ENCODE measurements at regions not wholly inside any gene's neighbourhood (a gene's known extent, or its start where the extent isn't known, plus 50 kb on each side); places are given as distances from the start of the nearest gene placed in this dataset.
"Not testable (repeated sequence)": the region's sequence is repeated elsewhere in the genome, so short reads cannot be mapped to it uniquely, and the experiment has no call there.

GRCh38 chr6:115750946-115751345, 309.7 kb downstream of the FRK start:
- no peak for DNase-seq (ENCODE audit: insufficient read length, low spot score)
- TF ChIP-seq, protein P1, sequence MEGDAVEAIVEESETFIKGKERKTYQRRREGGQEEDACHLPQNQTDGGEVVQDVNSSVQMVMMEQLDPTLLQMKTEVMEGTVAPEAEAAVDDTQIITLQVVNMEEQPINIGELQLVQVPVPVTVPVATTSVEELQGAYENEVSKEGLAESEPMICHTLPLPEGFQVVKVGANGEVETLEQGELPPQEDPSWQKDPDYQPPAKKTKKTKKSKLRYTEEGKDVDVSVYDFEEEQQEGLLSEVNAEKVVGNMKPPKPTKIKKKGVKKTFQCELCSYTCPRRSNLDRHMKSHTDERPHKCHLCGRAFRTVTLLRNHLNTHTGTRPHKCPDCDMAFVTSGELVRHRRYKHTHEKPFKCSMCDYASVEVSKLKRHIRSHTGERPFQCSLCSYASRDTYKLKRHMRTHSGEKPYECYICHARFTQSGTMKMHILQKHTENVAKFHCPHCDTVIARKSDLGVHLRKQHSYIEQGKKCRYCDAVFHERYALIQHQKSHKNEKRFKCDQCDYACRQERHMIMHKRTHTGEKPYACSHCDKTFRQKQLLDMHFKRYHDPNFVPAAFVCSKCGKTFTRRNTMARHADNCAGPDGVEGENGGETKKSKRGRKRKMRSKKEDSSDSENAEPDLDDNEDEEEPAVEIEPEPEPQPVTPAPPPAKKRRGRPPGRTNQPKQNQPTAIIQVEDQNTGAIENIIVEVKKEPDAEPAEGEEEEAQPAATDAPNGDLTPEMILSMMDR (IDR thresholded peaks at IDR 0.05; ENCODE audit: insufficient read depth, missing control alignments): no peak
- no peak for FAIRE-seq

- TF ChIP-seq, protein P1 (IDR thresholded peaks at IDR 0.05; ENCODE audit: insufficient read depth, missing control alignments): no peak
- DNase-seq (ENCODE audit: insufficient read length, low spot score) (no peak), FAIRE-seq (no peak)
These were observed 310.4 kb downstream of the FRK start for GRCh38 chr6:115750292-115750691.

- TF ChIP-seq, protein P1 (IDR thresholded peaks at IDR 0.05; ENCODE audit: insufficient read depth, missing control alignments): no peak
- DNase-seq (ENCODE audit: insufficient read length, low spot score) (no peak), FAIRE-seq (no peak)
These were observed 313.0 kb downstream of the FRK start for GRCh38 chr6:115747719-115748118.

DNA sequence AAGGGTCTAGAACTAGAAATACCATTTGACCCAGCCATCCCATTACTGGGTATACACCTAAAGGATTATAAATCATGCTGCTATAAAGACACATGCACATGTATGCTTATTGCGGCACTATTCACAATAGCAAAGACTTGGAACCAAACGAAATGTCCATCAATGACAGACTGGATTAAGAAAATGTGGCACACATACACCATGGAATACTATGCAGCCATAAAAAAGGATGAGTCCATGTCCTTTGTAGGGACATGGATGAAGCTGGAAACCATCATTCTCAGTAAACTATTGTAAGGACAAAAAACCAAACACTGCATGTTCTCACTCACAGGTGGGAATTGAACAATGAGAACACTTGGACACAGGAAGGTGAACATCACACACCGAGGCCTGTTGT, 314.1 kb downstream of the FRK start:
- FAIRE-seq; DNase-seq (ENCODE audit: insufficient read length, low spot score): not testable (repeated sequence)

DNA sequence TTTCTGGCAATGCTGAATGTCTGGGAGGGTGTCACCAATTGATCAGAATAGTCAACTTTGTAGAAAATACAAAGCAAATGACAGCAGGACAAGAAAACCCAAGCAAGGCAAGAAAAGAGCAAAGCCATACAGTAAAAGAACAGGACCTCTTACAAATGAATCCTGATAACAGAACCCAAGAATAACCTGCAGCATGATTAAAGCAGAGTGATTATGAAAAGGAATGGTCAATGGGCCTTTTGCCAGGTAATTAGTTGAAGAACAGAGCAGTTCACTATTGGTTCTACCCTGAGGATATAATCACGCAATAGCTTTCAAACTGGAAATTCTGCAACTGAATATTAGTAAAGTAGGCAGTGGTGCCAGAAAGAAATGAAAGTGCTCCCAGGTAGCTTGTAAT, 319.8 kb downstream of the FRK start:
- TF ChIP-seq, protein P1 (IDR thresholded peaks at IDR 0.05; ENCODE audit: insufficient read depth, missing control alignments): no peak
- FAIRE-seq: no peak
- no peak for DNase-seq (ENCODE audit: insufficient read length, low spot score)

GRCh38 chr6:115735610-115736009, 325.1 kb downstream of the FRK start:
- DNase-seq (ENCODE audit: insufficient read length, low spot score) (no peak), FAIRE-seq (no peak)
- TF ChIP-seq, protein P1 (IDR thresholded peaks at IDR 0.05; ENCODE audit: insufficient read depth, missing control alignments): no peak

GRCh38 chr6:115733426-115733825, 327.3 kb downstream of the FRK start:
- TF ChIP-seq, protein P1 (IDR thresholded peaks at IDR 0.05; ENCODE audit: insufficient read depth, missing control alignments): no peak
- DNase-seq (ENCODE audit: insufficient read length, low spot score) (no peak), FAIRE-seq (no peak)

DNA sequence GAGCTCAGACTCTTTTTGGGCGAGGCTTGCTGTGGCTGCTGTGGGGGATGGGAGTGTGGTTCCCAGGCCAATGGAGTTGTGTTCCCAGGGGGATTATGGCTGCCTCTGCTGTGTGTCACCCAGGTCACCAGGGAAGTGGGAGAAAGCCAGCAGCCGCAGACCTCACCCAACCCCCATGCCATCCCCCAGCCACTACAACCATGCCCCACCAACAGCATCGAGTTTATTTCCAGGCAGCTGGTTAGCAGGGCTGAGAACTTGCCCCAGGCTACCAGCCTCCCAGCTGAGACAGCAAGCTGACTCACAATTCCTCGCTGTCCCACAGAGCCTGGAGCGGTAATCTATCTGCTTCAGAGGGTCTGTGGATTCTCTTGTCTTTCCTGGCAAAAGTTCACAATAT, 331.7 kb downstream of the FRK start:
- no peak for FAIRE-seq
- TF ChIP-seq, protein P1 (IDR thresholded peaks at IDR 0.05; ENCODE audit: insufficient read depth, missing control alignments): no peak
- DNase-seq (ENCODE audit: insufficient read length, low spot score): no peak
